ENCODE measurements at regions not wholly inside any gene's neighbourhood (a gene's known extent, or its start where the extent isn't known, plus 50 kb on each side); places are given as distances from the start of the nearest gene placed in this dataset.

DNA sequence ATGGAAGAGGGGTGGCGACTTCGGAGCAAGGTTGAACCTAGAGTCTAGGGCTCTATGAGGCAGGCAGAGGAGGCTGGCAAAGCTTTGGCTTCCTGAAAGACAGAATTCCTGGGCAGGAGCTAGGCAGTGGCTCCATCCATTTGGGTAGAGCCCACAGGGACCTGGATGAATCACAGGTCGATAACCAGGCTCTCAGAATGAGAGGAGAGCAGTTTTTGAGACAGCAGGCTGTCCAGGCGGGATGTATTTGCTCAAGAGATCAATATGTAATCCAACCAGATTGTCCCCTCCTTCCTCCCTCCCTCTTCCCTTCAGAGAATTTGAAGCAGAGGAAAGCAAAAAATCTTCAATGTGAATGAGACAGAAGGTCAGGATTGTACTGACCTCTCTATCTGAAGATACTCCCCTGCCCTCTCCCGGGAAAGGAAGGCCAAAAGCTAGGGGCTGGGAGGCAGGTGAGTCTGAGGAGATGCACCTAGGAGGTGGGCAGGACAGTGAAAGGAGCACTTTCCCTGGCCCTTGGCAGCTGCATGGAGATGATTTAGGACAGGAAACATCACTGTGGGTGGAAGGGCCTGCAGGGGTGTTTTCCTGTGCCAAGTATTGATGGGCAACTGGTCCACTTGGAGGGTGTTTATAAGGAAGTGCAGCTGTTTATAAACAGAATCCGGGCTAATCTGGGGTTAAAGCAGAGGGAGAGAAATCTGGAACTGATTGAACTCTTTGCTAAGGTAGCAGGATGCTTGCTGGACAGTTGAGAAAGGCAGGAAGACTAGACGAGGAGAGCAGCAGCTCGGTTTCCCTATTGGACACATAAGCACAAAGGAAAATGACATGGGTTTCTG is 212.4 kb upstream of the LRFN2 start:
- Histone ChIP-seq H2AFZ (ENCODE audit: low read length) (no peak overlapping the region), H3K27me3 (replicated peaks; ENCODE audit: insufficient read depth, low read length) (no peaks in the 10 kb centered on the region), H3K9me3 (replicated peaks; ENCODE audit: insufficient read depth, low read length) (no peaks in the 10 kb centered on the region), H3K9ac (ENCODE audit: low read length) (no peak overlapping the region), H4K20me1 (ENCODE audit: insufficient read depth, low read length) (no peaks in the 10 kb centered on the region), H3K4me2 (ENCODE audit: low read depth, low read length) (no peak overlapping the region), H3K9me2 (replicated peaks; ENCODE audit: insufficient read depth, low read length) (no peaks in the 10 kb centered on the region), H3K4me1 (ENCODE audit: low read length) (no peaks in the 10 kb centered on the region), H3F3A (ENCODE audit: insufficient read depth, low read length) (no peaks in the 10 kb centered on the region), H3K27ac (ENCODE audit: low read length) (no peak overlapping the region), H3K79me2 (ENCODE audit: low read length) (no peaks in the 10 kb centered on the region), H3K36me3 (replicated peaks; ENCODE audit: insufficient read depth, low read length) (no peaks in the 10 kb centered on the region), H3K4me3 (ENCODE audit: low read length) (no peak overlapping the region)
- no peak for TF ChIP-seq EZH2phosphoT487 (IDR thresholded peaks at IDR 0.05; ENCODE audit: low read length)
- TF ChIP-seq, protein P1, sequence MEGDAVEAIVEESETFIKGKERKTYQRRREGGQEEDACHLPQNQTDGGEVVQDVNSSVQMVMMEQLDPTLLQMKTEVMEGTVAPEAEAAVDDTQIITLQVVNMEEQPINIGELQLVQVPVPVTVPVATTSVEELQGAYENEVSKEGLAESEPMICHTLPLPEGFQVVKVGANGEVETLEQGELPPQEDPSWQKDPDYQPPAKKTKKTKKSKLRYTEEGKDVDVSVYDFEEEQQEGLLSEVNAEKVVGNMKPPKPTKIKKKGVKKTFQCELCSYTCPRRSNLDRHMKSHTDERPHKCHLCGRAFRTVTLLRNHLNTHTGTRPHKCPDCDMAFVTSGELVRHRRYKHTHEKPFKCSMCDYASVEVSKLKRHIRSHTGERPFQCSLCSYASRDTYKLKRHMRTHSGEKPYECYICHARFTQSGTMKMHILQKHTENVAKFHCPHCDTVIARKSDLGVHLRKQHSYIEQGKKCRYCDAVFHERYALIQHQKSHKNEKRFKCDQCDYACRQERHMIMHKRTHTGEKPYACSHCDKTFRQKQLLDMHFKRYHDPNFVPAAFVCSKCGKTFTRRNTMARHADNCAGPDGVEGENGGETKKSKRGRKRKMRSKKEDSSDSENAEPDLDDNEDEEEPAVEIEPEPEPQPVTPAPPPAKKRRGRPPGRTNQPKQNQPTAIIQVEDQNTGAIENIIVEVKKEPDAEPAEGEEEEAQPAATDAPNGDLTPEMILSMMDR (IDR thresholded peaks at IDR 0.05; ENCODE audit: low read length) = no peak
- TF ChIP-seq EZH2 (optimal IDR thresholded peaks at IDR 0.05; ENCODE audit: low read depth, low read length) = no peak
- no peak for DNase-seq

DNA sequence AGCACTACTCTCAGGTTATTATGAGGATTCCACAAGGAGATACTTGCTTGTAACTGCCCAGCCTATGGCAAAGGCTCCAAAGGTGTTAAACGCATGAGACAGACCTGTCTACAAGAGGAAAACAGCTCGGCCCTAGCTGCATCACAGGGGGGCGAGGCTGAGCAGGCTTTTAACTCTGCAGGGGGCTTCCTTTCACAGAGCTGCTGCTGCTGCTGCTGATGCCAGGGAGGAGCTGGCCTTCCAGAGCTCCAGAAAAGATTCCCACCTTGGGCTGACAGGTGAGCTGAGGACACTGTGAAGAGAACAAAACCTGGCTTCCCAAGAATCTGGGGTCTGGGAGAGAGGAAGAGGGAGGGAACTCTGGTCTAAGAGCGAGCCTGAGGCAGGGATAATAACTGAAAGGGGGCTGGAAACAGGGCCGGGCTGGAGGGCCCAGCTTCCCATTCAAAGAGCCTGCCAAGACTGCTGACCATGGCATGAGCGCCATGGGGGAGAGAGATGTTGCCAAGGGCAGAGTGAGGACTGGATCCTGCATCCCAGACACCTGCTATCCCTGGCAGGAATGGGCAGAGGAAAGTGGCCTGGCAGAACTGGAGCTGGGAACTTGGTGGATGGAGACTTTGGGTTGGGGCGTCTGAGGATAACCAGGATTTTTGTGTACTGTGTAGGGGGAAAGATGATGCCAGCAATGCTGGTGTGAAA is 211.1 kb upstream of the LRFN2 start:
- H3K4me3 ChIP-seq (ENCODE audit: low read length) = no peak overlapping the region
- TF ChIP-seq EZH2phosphoT487 (IDR thresholded peaks at IDR 0.05; ENCODE audit: low read length) (no peak), EZH2 (optimal IDR thresholded peaks at IDR 0.05; ENCODE audit: low read depth, low read length) (no peak)
- TF ChIP-seq, protein P1 (IDR thresholded peaks at IDR 0.05; ENCODE audit: low read length) = no peak
- H3K27ac ChIP-seq (ENCODE audit: low read length) = no peak overlapping the region
- no peaks in the 10 kb centered on the region for H3K27me3 ChIP-seq (replicated peaks; ENCODE audit: insufficient read depth, low read length)
- no peaks in the 10 kb centered on the region for H3K4me1 ChIP-seq (ENCODE audit: low read length)
- H3K9me2 ChIP-seq (replicated peaks; ENCODE audit: insufficient read depth, low read length) = no peaks in the 10 kb centered on the region
- no peaks in the 10 kb centered on the region for H3K36me3 ChIP-seq (replicated peaks; ENCODE audit: insufficient read depth, low read length)
- H3K79me2 ChIP-seq (ENCODE audit: low read length) = no peaks in the 10 kb centered on the region
- H3K4me2 ChIP-seq (ENCODE audit: low read depth, low read length) = no peak overlapping the region
- no peak overlapping the region for H3K9ac ChIP-seq (ENCODE audit: low read length)
- H2AFZ ChIP-seq (ENCODE audit: low read length) = no peak overlapping the region
- H4K20me1 ChIP-seq (ENCODE audit: insufficient read depth, low read length) = no peaks in the 10 kb centered on the region
- H3K9me3 ChIP-seq (replicated peaks; ENCODE audit: insufficient read depth, low read length) = no peaks in the 10 kb centered on the region
- no peak for DNase-seq
- no peaks in the 10 kb centered on the region for H3F3A ChIP-seq (ENCODE audit: insufficient read depth, low read length)

DNA sequence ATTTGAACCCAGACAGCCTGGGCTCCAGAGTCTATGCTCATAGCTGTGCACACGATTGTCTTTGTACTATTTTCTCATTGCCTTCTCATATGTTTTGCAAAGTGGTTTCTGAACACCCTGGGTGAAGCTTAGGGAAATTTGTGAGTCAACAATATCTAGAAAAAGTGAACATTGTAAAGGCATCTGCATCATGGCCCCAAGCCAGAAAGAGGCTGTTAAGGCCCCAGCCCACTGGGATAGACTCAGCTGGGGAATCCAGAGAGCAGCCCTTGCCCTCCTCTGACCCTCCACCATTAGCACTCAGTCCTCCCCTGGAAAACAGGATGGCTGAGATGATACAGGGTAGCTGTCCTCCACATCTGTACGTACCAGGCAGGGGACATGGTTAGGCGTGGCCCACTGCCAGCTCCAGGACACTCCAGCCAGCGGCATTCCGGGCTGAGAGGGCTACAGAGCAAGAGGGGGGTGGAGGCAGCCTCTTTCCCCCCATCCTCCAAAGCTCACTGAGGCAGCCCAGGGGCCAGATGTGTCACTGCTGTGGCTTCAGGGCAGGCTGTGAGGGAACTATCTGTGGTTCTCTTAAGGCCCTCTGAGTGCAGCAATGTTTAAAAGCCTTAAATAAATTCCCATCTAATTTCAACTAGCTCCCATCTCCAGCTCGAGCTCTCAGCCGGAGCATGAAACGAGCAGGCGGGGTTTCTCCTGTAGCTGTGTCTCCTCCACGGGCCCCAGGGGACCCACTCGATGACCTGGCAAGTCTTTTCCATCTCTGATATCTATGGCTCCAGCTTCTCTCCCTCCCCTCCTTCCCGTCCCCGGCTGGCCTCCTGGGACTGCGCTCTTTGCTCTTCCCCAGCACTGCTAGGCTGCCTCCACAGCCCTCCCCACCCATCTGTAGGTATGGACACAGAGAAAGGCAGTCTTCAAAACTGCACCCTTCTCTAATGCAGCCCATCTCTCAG is 209.4 kb upstream of the LRFN2 start:
- Histone ChIP-seq H3K9ac (ENCODE audit: low read length) (no peak overlapping the region), H3K9me3 (replicated peaks; ENCODE audit: insufficient read depth, low read length) (no peaks in the 10 kb centered on the region), H2AFZ (ENCODE audit: low read length) (no peak overlapping the region), H3K36me3 (replicated peaks; ENCODE audit: insufficient read depth, low read length) (no peaks in the 10 kb centered on the region), H3K4me2 (ENCODE audit: low read depth, low read length) (no peak overlapping the region), H3K27me3 (replicated peaks; ENCODE audit: insufficient read depth, low read length) (no peaks in the 10 kb centered on the region), H3K9me2 (replicated peaks; ENCODE audit: insufficient read depth, low read length) (no peaks in the 10 kb centered on the region), H3F3A (ENCODE audit: insufficient read depth, low read length) (no peaks in the 10 kb centered on the region), H3K4me1 (ENCODE audit: low read length) (no peaks in the 10 kb centered on the region), H3K79me2 (ENCODE audit: low read length) (no peaks in the 10 kb centered on the region), H4K20me1 (ENCODE audit: insufficient read depth, low read length) (no peaks in the 10 kb centered on the region), H3K27ac (ENCODE audit: low read length) (no peak overlapping the region), H3K4me3 (ENCODE audit: low read length) (no peak overlapping the region)
- TF ChIP-seq, protein P1 (IDR thresholded peaks at IDR 0.05; ENCODE audit: low read length) = no peak
- TF ChIP-seq EZH2 (optimal IDR thresholded peaks at IDR 0.05; ENCODE audit: low read depth, low read length) = no peak
- no peak for TF ChIP-seq EZH2phosphoT487 (IDR thresholded peaks at IDR 0.05; ENCODE audit: low read length)
- DNase-seq = no peak

All from MM.1S (cell line).